ENCODE measurements at regions not wholly inside any gene's neighbourhood (a gene's known extent, or its start where the extent isn't known, plus 50 kb on each side); places are given as distances from the start of the nearest gene placed in this dataset.

DNA sequence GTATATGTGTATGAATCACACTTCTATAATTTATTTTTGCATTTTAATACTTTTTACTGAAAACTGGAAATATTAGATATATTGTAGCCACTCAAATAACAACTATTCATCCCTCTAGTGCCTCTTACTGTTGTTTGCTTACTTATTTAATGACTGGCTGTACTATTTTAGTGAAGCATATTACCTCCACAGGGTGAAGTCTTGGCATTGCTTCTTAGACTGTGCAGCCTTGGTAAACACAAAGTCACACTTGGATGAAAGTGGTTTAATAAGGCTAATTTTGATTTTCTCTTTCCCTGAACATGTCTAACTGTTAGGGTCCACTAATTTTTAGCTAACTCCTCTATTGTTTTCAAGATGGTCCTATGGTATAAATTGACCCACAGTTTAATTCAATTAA, 1043.2 kb upstream of the ADGRB3 start:
- DNase-seq (ENCODE audit: low read depth, low spot score) (no peak), FAIRE-seq (no peak)
- no peak overlapping the region for H3K4me3 ChIP-seq (replicated peaks in 1 of 3; ENCODE audit: insufficient read depth in 1 of 3, low read depth in 1 of 3, low read length in 3 of 3)
- H3K79me2 ChIP-seq (ENCODE audit: control insufficient read depth, insufficient read depth, low read length), result no peaks in the 10 kb centered on the region
- POLR2A ChIA-PET, result no interaction called here
- TF ChIP-seq FOS (IDR thresholded peaks at IDR 0.05; ENCODE audit: borderline replicate concordance, insufficient read depth, low read length) (no peak), POLR2A (IDR thresholded peaks at IDR 0.05; ENCODE audit: low read depth, low read length) (no peak), EZH2 (IDR thresholded peaks at IDR 0.05; ENCODE audit: borderline replicate concordance, low read depth, low read length, severe bottlenecking) (no peak), GATA2 (IDR thresholded peaks at IDR 0.05; ENCODE audit: insufficient read depth, insufficient read length, low read depth, low read length) (no peak), JUN (IDR thresholded peaks at IDR 0.05; ENCODE audit: borderline replicate concordance, insufficient read depth, insufficient read length, low read depth) (no peak), POLR2AphosphoS5 (IDR thresholded peaks at IDR 0.05; ENCODE audit: insufficient read depth, low read depth, low read length) (no peak), MYC (IDR thresholded peaks at IDR 0.05; ENCODE audit: low read depth, low read length) (no peak)
- TF ChIP-seq, protein P1, sequence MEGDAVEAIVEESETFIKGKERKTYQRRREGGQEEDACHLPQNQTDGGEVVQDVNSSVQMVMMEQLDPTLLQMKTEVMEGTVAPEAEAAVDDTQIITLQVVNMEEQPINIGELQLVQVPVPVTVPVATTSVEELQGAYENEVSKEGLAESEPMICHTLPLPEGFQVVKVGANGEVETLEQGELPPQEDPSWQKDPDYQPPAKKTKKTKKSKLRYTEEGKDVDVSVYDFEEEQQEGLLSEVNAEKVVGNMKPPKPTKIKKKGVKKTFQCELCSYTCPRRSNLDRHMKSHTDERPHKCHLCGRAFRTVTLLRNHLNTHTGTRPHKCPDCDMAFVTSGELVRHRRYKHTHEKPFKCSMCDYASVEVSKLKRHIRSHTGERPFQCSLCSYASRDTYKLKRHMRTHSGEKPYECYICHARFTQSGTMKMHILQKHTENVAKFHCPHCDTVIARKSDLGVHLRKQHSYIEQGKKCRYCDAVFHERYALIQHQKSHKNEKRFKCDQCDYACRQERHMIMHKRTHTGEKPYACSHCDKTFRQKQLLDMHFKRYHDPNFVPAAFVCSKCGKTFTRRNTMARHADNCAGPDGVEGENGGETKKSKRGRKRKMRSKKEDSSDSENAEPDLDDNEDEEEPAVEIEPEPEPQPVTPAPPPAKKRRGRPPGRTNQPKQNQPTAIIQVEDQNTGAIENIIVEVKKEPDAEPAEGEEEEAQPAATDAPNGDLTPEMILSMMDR (IDR thresholded peaks at IDR 0.05; ENCODE audit: extremely low read depth in 1 of 2, insufficient read depth in 1 of 2, low read depth in 1 of 2, low read length in 2 of 2), result no peak
- TF ChIP-seq, protein P2, sequence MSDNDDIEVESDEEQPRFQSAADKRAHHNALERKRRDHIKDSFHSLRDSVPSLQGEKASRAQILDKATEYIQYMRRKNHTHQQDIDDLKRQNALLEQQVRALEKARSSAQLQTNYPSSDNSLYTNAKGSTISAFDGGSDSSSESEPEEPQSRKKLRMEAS (IDR thresholded peaks at IDR 0.05; ENCODE audit: insufficient read depth, insufficient read length), result no peak
- H3K4me1 ChIP-seq (ENCODE audit: control insufficient read depth, extremely low read depth, insufficient read depth, low read length), result no peaks in the 10 kb centered on the region
- intact Hi-C loops (cut with micrococcal nuclease), result no loop called here
- H3K9me3 ChIP-seq (replicated peaks; ENCODE audit: control insufficient read depth, insufficient read depth, low read length), result no peaks in the 10 kb centered on the region
- no peak overlapping the region for H3K9ac ChIP-seq (replicated peaks; ENCODE audit: extremely low read depth, insufficient read depth, low read length)
- no peaks in the 10 kb centered on the region for H3K36me3 ChIP-seq (ENCODE audit: control insufficient read depth in 2 of 2, extremely low read depth in 1 of 2, insufficient read depth in 2 of 2, low read length in 2 of 2)
- no peak overlapping the region for H3K4me2 ChIP-seq (ENCODE audit: insufficient read depth, low read length)
- H4K20me1 ChIP-seq (replicated peaks; ENCODE audit: control insufficient read depth, extremely low read depth, insufficient read depth, low read length), result no peaks in the 10 kb centered on the region
- H3K27ac ChIP-seq (ENCODE audit: insufficient read depth, low read depth, low read length), result no peak overlapping the region
- dilution Hi-C loops (cut with MboI; ENCODE audit: extremely low pct_ligation_motif_present, low sequenced_read_pairs), result no loop called here
- H3K27me3 ChIP-seq (ENCODE audit: control insufficient read depth in 2 of 2, insufficient read depth in 2 of 2, low read length in 2 of 2), result no peaks in the 10 kb centered on the region
- BruUV-seq (replicated peaks), result no TSS peak
- H2AFZ ChIP-seq (ENCODE audit: low read depth, low read length), result no peak overlapping the region
- no peaks in the 10 kb centered on the region for H3K9me1 ChIP-seq (replicated peaks; ENCODE audit: control insufficient read depth, extremely low read depth, insufficient read depth, low read length)
- CTCF ChIA-PET, result no interaction called here

All from endothelial cell of umbilical vein (primary cell).